Left ventricle myocardium inferior (tissue), 1 donor: ENCODE measurements at regions not wholly inside any gene's neighbourhood (a gene's known extent, or its start where the extent isn't known, plus 50 kb on each side); places are given as distances from the start of the nearest gene placed in this dataset.

Experiments used
- DNase-seq: peaks from one replicate; pipeline ENCODE4 v3.0.0-alpha.2; 2020
- H3K27ac ChIP-seq: fragments of 200-600 bp; replicated peaks from 2 replicates; pipeline ENCODE4 v1.8.0; 2021
- H3K27me3 ChIP-seq: fragments of 200-600 bp; 2 replicates; pipeline ENCODE4 v1.8.0; 2021; ENCODE audit warnings: low read depth
- H3K36me3 ChIP-seq: fragments of 200-600 bp; 2 replicates; pipeline ENCODE4 v1.8.0; 2021
- H3K4me1 ChIP-seq: fragments of 200-600 bp; 2 replicates; pipeline ENCODE4 v1.8.0; 2021
- H3K4me3 ChIP-seq: fragments of 200-600 bp; 2 replicates; pipeline ENCODE4 v1.8.0; 2021; ENCODE audit warnings: mild to moderate bottlenecking, moderate library complexity
- H3K9me3 ChIP-seq: fragments of 200-600 bp; replicated peaks from 2 replicates; pipeline ENCODE4 v1.8.0; 2021
- intact Hi-C: fragments of 100-400 bp; cut with micrococcal nuclease; formaldehyde crosslinking; loops from one replicate; pipeline ENCODE4 v1.11.0; 2022
- TF ChIP-seq, protein P1 (sequence below): fragments of 200-600 bp; IDR thresholded peaks from 2 replicates; pipeline ENCODE4 v1.8.0; 2021; ENCODE audit warnings: antibody characterized with exemption, mild to moderate bottlenecking, borderline replicate concordance
- donor health status: DM: no; HTN: yes; CAD: no; lungs with severe emphysema.

DNA sequence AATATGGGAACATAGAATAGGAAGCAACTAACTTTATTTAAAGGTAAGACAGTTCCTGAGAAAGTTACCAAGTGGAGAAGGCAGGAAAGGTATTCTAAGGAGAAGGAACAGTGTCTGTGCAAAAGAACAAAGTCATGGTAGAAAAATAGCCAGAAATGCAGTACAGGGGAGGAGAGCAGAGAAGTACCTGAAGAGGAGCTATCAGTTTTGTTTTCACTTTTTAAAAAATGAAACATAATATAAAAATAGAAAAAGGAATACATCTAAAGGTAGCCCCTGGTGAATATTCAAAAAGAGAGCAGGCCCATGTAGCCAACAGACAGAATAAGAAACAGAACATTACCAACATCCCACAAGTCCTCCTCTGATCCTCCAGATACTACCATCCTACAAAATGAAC lies 408.7 kb downstream of the ADAMTS20 start:
- no peak for DNase-seq
- Histone ChIP-seq H3K9me3 (peaks cover 17% of the 10 kb centered on the region), H3K4me1 (no peaks in the 10 kb centered on the region), H3K27ac (no peak overlapping the region), H3K36me3 (no peaks in the 10 kb centered on the region), H3K27me3 (no peaks in the 10 kb centered on the region), H3K4me3 (no peak overlapping the region)
- TF ChIP-seq, protein P1, sequence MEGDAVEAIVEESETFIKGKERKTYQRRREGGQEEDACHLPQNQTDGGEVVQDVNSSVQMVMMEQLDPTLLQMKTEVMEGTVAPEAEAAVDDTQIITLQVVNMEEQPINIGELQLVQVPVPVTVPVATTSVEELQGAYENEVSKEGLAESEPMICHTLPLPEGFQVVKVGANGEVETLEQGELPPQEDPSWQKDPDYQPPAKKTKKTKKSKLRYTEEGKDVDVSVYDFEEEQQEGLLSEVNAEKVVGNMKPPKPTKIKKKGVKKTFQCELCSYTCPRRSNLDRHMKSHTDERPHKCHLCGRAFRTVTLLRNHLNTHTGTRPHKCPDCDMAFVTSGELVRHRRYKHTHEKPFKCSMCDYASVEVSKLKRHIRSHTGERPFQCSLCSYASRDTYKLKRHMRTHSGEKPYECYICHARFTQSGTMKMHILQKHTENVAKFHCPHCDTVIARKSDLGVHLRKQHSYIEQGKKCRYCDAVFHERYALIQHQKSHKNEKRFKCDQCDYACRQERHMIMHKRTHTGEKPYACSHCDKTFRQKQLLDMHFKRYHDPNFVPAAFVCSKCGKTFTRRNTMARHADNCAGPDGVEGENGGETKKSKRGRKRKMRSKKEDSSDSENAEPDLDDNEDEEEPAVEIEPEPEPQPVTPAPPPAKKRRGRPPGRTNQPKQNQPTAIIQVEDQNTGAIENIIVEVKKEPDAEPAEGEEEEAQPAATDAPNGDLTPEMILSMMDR = no peak
- intact Hi-C loops = no loop called here

DNA sequence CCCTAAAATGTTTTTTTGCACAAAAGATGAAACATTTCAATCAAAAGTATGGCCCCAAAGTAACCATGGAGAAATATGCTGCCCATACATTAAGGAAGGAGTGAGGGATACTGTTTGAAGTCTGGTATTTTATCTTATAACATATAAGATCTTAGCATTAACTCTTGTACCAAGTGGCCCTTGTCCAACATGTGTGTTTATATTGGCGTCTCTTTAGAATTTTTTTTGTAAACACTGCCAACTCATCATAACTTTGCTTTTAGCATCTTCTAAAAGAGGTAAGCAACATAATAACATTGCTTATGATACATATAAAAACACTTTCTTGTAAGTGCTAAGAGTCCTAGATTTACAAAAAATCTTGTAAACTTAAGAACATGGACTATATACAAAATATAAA lies 419.7 kb downstream of the ADAMTS20 start:
- Histone ChIP-seq H3K4me1 (no peaks in the 10 kb centered on the region), H3K27ac (no peak overlapping the region), H3K9me3 (no peaks in the 10 kb centered on the region), H3K27me3 (no peaks in the 10 kb centered on the region), H3K4me3 (no peak overlapping the region), H3K36me3 (no peaks in the 10 kb centered on the region)
- intact Hi-C loops = no loop called here
- DNase-seq = no peak
- TF ChIP-seq, protein P1 = no peak

DNA sequence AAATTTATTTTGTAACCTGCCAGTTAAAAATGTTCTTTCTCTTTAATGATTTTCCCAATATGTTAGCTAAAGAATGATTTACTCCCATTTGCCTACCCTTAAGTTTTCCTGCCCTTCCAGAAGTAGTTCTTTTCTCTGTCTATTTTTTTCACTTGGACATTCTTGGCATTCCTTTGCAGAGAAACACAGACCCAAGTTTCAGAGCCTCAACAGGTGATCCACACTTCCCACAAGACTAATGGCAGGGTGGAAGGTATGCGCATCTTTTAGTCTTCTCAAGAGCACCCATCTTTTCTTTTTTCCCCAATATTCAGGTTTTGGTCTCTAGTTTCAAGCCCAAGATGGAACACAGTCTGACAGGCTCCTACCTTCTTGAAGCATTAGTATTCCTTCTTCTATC lies 420.7 kb downstream of the ADAMTS20 start:
- no peaks in the 10 kb centered on the region for H3K4me1 ChIP-seq
- H3K4me3 ChIP-seq = no peak overlapping the region
- H3K9me3 ChIP-seq = no peaks in the 10 kb centered on the region
- intact Hi-C loops = no loop called here
- TF ChIP-seq, protein P1 = no peak
- H3K27ac ChIP-seq = no peak overlapping the region
- DNase-seq = no peak
- no peaks in the 10 kb centered on the region for H3K27me3 ChIP-seq
- H3K36me3 ChIP-seq = no peaks in the 10 kb centered on the region

DNA sequence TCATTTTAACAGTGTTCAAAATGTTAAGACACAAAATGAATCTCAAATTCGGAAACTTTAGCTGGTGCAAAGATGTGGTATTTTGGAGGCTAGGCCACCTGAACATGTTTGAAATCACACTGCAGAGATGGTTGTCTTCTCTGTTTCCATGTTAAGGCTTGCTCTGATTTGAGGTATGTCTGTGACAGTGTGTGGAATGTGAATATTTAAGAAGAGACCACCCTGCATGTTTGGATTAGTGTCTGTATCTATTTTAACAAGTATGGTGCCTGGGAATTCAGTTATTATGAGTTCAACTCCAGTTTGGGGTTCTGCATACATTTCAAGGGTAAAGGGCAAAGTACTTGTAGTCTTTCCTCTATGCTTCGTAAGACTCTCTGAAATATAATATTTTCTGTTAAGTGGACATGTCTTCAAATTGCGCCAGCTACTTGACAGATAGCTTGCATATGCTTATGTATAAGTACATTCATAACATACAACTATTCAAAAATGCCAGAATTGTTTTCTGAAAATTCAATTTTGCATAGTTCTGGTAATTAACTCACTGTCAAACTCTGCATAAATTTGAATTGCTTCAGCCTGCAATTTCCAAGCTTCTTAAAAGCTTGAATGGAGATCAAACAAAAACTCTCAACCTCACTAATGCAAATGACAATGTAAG lies 424.0 kb downstream of the ADAMTS20 start:
- no peak for DNase-seq
- H3K9me3 ChIP-seq = no peaks in the 10 kb centered on the region
- no peak overlapping the region for H3K27ac ChIP-seq
- H3K4me1 ChIP-seq = no peaks in the 10 kb centered on the region
- no peak overlapping the region for H3K4me3 ChIP-seq
- TF ChIP-seq, protein P1 = no peak
- H3K27me3 ChIP-seq = no peaks in the 10 kb centered on the region
- H3K36me3 ChIP-seq = no peaks in the 10 kb centered on the region
- intact Hi-C loops = no loop called here

DNA sequence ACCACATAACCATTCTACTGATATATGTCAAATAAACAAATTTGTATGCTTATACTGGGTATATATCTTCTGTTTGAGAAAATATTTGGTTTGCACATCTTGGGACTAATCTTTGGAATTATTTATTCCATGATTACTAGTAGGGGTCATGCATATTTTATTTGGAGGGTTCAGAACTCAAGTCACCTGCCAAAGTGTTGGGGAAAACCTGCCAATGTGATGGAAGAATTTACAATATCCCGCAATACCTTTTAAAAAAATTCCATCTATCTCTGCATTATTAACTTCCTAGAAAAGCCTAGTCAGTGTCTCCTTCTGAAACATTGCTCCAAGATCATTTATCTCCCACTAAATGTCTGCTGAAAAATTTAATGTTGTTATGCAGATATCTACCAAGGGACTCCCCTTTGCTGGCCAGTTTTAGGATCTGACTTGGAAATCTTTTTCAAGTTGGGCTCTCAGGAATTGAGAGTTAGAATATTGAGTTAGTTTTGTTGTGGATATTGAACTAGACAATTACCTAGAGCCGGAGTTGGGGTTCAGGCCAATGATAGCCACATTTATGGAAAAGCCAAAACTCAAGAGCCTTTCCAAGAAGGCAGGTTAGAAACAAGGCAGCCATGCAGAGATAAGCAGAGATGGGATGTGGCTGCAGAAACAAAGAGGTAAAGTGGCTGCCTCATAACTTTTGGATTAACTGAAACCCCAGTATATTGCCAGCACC lies 425.2 kb downstream of the ADAMTS20 start:
- H3K4me1 ChIP-seq = no peaks in the 10 kb centered on the region
- no peak overlapping the region for H3K27ac ChIP-seq
- no peak overlapping the region for H3K4me3 ChIP-seq
- H3K27me3 ChIP-seq = no peaks in the 10 kb centered on the region
- TF ChIP-seq, protein P1 = no peak
- H3K36me3 ChIP-seq = no peaks in the 10 kb centered on the region
- H3K9me3 ChIP-seq = no peaks in the 10 kb centered on the region
- DNase-seq = no peak
- intact Hi-C loops = no loop called here
